ENCODE measurements at regions not wholly inside any gene's neighbourhood (a gene's known extent, or its start where the extent isn't known, plus 50 kb on each side); places are given as distances from the start of the nearest gene placed in this dataset.

DNA sequence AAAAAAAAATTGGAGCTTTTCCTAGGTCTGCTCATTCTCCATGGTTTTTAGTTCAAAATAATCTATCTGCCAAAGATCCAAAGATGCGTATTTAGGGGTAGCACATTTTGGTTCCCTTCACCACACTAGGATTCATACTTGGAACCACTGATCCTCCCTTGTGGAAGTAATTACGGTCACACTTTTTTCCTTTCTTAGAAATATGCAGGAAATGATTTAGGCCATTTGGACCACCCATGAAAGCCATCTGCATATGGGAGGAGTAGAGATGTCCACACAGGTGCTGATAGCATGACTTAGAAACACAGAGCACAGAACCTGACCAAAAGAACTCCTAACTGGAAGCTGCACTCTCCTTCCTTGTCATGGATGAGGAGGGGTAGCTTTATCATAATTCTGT lies 105.9 kb upstream of the RAI14 start:
- ATAC-seq (no peak), DNase-seq (ENCODE audit: low spot score) (no peak)
- CTCF ChIA-PET = no interaction called here
- no peak for TF ChIP-seq RORB (CRISPR knock-in tag; IDR thresholded peaks at IDR 0.05)
- TF ChIP-seq, protein P1, sequence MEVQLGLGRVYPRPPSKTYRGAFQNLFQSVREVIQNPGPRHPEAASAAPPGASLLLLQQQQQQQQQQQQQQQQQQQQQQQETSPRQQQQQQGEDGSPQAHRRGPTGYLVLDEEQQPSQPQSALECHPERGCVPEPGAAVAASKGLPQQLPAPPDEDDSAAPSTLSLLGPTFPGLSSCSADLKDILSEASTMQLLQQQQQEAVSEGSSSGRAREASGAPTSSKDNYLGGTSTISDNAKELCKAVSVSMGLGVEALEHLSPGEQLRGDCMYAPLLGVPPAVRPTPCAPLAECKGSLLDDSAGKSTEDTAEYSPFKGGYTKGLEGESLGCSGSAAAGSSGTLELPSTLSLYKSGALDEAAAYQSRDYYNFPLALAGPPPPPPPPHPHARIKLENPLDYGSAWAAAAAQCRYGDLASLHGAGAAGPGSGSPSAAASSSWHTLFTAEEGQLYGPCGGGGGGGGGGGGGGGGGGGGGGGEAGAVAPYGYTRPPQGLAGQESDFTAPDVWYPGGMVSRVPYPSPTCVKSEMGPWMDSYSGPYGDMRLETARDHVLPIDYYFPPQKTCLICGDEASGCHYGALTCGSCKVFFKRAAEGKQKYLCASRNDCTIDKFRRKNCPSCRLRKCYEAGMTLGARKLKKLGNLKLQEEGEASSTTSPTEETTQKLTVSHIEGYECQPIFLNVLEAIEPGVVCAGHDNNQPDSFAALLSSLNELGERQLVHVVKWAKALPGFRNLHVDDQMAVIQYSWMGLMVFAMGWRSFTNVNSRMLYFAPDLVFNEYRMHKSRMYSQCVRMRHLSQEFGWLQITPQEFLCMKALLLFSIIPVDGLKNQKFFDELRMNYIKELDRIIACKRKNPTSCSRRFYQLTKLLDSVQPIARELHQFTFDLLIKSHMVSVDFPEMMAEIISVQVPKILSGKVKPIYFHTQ (CRISPR knock-in tag; IDR thresholded peaks at IDR 0.05) = no peak
- no peak for TF ChIP-seq NFYB (CRISPR knock-in tag; conservative IDR thresholded peaks at IDR 0.05; ENCODE audit: low read depth)
- TF ChIP-seq KAT7 (CRISPR knock-in tag; IDR thresholded peaks at IDR 0.05; ENCODE audit: borderline replicate concordance) = no peak
- TF ChIP-seq, protein P2, sequence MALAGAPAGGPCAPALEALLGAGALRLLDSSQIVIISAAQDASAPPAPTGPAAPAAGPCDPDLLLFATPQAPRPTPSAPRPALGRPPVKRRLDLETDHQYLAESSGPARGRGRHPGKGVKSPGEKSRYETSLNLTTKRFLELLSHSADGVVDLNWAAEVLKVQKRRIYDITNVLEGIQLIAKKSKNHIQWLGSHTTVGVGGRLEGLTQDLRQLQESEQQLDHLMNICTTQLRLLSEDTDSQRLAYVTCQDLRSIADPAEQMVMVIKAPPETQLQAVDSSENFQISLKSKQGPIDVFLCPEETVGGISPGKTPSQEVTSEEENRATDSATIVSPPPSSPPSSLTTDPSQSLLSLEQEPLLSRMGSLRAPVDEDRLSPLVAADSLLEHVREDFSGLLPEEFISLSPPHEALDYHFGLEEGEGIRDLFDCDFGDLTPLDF (CRISPR knock-in tag; IDR thresholded peaks at IDR 0.05) = no peak
- TF ChIP-seq NR3C1 (CRISPR knock-in tag; conservative IDR thresholded peaks at IDR 0.05; ENCODE audit: low read depth) = no peak
- TF ChIP-seq, protein P3, sequence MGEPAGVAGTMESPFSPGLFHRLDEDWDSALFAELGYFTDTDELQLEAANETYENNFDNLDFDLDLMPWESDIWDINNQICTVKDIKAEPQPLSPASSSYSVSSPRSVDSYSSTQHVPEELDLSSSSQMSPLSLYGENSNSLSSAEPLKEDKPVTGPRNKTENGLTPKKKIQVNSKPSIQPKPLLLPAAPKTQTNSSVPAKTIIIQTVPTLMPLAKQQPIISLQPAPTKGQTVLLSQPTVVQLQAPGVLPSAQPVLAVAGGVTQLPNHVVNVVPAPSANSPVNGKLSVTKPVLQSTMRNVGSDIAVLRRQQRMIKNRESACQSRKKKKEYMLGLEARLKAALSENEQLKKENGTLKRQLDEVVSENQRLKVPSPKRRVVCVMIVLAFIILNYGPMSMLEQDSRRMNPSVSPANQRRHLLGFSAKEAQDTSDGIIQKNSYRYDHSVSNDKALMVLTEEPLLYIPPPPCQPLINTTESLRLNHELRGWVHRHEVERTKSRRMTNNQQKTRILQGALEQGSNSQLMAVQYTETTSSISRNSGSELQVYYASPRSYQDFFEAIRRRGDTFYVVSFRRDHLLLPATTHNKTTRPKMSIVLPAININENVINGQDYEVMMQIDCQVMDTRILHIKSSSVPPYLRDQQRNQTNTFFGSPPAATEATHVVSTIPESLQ (CRISPR knock-in tag; IDR thresholded peaks at IDR 0.05) = no peak
- no peak for TF ChIP-seq GTF2I (CRISPR knock-in tag; conservative IDR thresholded peaks at IDR 0.05)
- TF ChIP-seq, protein P4, sequence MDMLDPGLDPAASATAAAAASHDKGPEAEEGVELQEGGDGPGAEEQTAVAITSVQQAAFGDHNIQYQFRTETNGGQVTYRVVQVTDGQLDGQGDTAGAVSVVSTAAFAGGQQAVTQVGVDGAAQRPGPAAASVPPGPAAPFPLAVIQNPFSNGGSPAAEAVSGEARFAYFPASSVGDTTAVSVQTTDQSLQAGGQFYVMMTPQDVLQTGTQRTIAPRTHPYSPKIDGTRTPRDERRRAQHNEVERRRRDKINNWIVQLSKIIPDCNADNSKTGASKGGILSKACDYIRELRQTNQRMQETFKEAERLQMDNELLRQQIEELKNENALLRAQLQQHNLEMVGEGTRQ (CRISPR knock-in tag; IDR thresholded peaks at IDR 0.05) = no peak
- TF ChIP-seq ZNF671 (CRISPR knock-in tag; IDR thresholded peaks at IDR 0.05) = no peak
- TF ChIP-seq, protein P5, sequence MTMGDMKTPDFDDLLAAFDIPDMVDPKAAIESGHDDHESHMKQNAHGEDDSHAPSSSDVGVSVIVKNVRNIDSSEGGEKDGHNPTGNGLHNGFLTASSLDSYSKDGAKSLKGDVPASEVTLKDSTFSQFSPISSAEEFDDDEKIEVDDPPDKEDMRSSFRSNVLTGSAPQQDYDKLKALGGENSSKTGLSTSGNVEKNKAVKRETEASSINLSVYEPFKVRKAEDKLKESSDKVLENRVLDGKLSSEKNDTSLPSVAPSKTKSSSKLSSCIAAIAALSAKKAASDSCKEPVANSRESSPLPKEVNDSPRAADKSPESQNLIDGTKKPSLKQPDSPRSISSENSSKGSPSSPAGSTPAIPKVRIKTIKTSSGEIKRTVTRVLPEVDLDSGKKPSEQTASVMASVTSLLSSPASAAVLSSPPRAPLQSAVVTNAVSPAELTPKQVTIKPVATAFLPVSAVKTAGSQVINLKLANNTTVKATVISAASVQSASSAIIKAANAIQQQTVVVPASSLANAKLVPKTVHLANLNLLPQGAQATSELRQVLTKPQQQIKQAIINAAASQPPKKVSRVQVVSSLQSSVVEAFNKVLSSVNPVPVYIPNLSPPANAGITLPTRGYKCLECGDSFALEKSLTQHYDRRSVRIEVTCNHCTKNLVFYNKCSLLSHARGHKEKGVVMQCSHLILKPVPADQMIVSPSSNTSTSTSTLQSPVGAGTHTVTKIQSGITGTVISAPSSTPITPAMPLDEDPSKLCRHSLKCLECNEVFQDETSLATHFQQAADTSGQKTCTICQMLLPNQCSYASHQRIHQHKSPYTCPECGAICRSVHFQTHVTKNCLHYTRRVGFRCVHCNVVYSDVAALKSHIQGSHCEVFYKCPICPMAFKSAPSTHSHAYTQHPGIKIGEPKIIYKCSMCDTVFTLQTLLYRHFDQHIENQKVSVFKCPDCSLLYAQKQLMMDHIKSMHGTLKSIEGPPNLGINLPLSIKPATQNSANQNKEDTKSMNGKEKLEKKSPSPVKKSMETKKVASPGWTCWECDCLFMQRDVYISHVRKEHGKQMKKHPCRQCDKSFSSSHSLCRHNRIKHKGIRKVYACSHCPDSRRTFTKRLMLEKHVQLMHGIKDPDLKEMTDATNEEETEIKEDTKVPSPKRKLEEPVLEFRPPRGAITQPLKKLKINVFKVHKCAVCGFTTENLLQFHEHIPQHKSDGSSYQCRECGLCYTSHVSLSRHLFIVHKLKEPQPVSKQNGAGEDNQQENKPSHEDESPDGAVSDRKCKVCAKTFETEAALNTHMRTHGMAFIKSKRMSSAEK (CRISPR knock-in tag; IDR thresholded peaks at IDR 0.05; ENCODE audit: borderline replicate concordance) = no peak
- TF ChIP-seq ZNF138 (CRISPR knock-in tag; conservative IDR thresholded peaks at IDR 0.05) = no peak
- TF ChIP-seq, protein P6, sequence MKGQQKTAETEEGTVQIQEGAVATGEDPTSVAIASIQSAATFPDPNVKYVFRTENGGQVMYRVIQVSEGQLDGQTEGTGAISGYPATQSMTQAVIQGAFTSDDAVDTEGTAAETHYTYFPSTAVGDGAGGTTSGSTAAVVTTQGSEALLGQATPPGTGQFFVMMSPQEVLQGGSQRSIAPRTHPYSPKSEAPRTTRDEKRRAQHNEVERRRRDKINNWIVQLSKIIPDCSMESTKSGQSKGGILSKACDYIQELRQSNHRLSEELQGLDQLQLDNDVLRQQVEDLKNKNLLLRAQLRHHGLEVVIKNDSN (CRISPR knock-in tag; IDR thresholded peaks at IDR 0.05) = no peak
- no peak for TF ChIP-seq SP1 (CRISPR knock-in tag; conservative IDR thresholded peaks at IDR 0.05)
- no peak for TF ChIP-seq CBFB (CRISPR knock-in tag; IDR thresholded peaks at IDR 0.05; ENCODE audit: low read depth)
- TF ChIP-seq, protein P7, sequence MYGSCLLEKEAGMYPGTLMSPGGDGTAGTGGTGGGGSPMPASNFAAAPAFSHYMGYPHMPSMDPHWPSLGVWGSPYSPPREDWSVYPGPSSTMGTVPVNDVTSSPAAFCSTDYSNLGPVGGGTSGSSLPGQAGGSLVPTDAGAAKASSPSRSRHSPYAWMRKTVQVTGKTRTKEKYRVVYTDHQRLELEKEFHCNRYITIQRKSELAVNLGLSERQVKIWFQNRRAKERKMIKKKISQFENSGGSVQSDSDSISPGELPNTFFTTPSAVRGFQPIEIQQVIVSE (CRISPR knock-in tag; IDR thresholded peaks at IDR 0.05; ENCODE audit: borderline replicate concordance) = no peak
- TF ChIP-seq, protein P8, sequence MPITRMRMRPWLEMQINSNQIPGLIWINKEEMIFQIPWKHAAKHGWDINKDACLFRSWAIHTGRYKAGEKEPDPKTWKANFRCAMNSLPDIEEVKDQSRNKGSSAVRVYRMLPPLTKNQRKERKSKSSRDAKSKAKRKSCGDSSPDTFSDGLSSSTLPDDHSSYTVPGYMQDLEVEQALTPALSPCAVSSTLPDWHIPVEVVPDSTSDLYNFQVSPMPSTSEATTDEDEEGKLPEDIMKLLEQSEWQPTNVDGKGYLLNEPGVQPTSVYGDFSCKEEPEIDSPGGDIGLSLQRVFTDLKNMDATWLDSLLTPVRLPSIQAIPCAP (CRISPR knock-in tag; IDR thresholded peaks at IDR 0.05) = no peak
- Mint-ChIP-seq H3K9me3 (peaks cover 27% of the 10 kb centered on the region), H3K4me1 (peaks cover 53% of the 10 kb centered on the region), H3K27ac (0 out of 2 replicates have a peak overlapping the region, but pooled peaks have one; percentile 45), H3K36me3 (peaks cover 24% of the 10 kb centered on the region), H3K4me3 (no peak overlapping the region), H3K27me3 (ENCODE audit: low read depth) (peaks cover 3% of the 10 kb centered on the region; the same call in 1 of the 2 replicates)
- POLR2A ChIA-PET = interaction anchor here (0.6 kb wide), 1 partner anchor 106 kb away, joined by 3 read pairs; the partner anchor contains the start of gene RAI14
